Activated T-cell treated with anti-CD3 and anti-CD28 coated beads, Interleukin-2, amount 50 U/mL, for 4 hours (primary cell): ENCODE measurements at regions not wholly inside any gene's neighbourhood (a gene's known extent, or its start where the extent isn't known, plus 50 kb on each side); places are given as distances from the start of the nearest gene placed in this dataset.

Source experiments
- ATAC-seq, 2 donors: fragments of 200-7000 bp; cut with Tn5 transposase; one replicate each; pipeline ENCODE4 v1.10.0; 2021
- DNase-seq: peaks from one replicate; pipeline ENCODE4 v3.0.0-alpha.2; 2020
- H3K27me3 Mint-ChIP-seq: one replicate; pipeline ENCODE4 v1.8.0; 2021; ENCODE audit warnings: low read depth, mixed read lengths
- H3K36me3 Mint-ChIP-seq: one replicate; pipeline ENCODE4 v1.8.0; 2022; ENCODE audit warnings: mixed read lengths; ENCODE audit not compliant: insufficient read depth
- H3K4me1 Mint-ChIP-seq: one replicate; pipeline ENCODE4 v1.8.0; 2021; ENCODE audit warnings: low read depth, mixed read lengths
- H3K4me3 Mint-ChIP-seq: one replicate; pipeline ENCODE4 v1.8.0; 2021; ENCODE audit warnings: mild to moderate bottlenecking, moderate library complexity, mixed read lengths
- H3K9me3 Mint-ChIP-seq: one replicate; pipeline ENCODE4 v1.8.0; 2021; ENCODE audit warnings: mixed read lengths

DNA sequence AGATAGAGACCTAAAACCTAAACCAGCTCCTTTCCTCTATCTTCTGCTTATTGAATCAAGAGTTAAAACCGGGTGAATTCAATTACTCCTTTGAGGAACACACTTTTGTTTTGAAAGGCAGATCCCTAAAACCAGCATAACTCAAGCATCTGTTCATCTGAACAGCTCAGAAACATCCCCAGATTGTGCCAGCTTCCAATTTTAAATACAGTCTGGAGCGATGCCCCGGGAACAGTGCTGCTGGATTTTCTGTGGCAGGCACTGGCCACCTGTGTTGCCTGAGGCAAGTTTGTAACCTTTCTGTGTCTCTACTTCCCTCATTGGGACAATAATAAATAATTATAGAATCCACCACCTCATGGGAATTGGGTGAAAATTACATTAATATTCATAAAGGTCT lies 281.4 kb upstream of the NFE2L3 start:
- ATAC-seq (no peak), DNase-seq (no peak)
- no peak overlapping the region for H3K4me3 Mint-ChIP-seq
- peaks cover 63% of the 10 kb centered on the region for H3K27me3 Mint-ChIP-seq
- H3K4me1 Mint-ChIP-seq = no peaks in the 10 kb centered on the region
- H3K9me3 Mint-ChIP-seq = no peaks in the 10 kb centered on the region
- H3K36me3 Mint-ChIP-seq = no peaks in the 10 kb centered on the region

- no peak for DNase-seq
- ATAC-seq = no peak
- H3K36me3 Mint-ChIP-seq = no peaks in the 10 kb centered on the region
- H3K4me1 Mint-ChIP-seq = no peaks in the 10 kb centered on the region
- H3K4me3 Mint-ChIP-seq = no peak overlapping the region
- H3K27me3 Mint-ChIP-seq = peaks cover 56% of the 10 kb centered on the region
- no peaks in the 10 kb centered on the region for H3K9me3 Mint-ChIP-seq
These were observed 275.9 kb upstream of the NFE2L3 start for GRCh38 chr7:25876092-25876491.

DNA sequence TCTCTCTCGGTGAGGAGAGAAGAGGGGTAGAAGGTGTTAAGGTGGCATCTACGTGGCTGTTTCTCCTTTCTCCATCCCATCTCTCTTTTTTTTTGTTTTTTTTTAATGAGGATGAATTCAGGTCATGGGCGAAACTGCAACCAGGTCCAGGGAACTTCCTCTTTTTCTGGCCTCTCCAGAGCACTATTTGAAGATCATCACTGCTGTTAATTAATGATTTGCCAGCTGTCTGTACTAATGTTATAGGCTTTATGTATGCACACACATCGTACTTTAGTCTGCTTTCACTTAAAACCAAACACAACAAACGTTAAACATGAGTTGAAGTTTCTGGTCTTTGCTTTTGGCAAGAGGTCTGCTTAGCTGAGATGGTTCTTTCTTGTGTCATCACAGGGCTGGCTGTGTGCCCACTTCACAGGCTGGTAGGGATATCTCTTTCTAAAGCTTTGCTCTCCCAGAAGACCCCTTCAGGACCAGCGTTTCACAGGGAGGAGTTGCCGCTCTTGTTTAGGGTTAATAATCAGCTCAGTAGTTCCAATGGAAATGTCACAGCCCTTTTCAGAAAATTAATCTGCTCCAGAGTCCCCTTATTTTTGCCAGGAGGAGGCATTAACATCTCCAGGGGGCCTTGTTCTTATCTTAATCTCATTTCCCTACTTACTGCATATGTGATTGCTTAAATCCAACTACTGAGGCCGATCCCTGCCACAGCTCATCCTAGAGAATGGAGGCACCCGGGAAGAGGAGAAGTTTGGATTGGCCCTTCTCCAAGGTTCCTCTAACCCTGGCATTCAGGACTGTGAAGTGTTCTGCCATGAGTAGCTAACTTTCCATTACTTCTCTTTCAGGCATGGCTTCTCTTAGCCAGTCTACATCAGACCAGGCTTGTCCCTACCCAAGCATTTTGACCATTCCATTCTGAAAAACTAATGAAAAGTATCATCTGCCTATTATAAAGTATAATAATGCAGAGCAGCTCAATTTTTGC lies 273.9 kb upstream of the NFE2L3 start:
- H3K4me1 Mint-ChIP-seq = no peaks in the 10 kb centered on the region
- peaks cover 53% of the 10 kb centered on the region for H3K27me3 Mint-ChIP-seq

GRCh38 chr7:25879799-25880198 lies 272.2 kb upstream of the NFE2L3 start:
- H3K27me3 Mint-ChIP-seq = peaks cover 51% of the 10 kb centered on the region
- H3K4me3 Mint-ChIP-seq = no peak overlapping the region
- no peaks in the 10 kb centered on the region for H3K9me3 Mint-ChIP-seq

More for the DNA sequence above, 273.9 kb upstream of the NFE2L3 start:
- Mint-ChIP-seq H3K36me3 (no peaks in the 10 kb centered on the region), H3K4me3 (no peak overlapping the region), H3K9me3 (no peaks in the 10 kb centered on the region)
- no peak for ATAC-seq
- no peak for DNase-seq

GRCh38 chr7:25881317-25882037 lies 270.5 kb upstream of the NFE2L3 start:
- Mint-ChIP-seq H3K9me3 (no peaks in the 10 kb centered on the region), H3K4me1 (no peaks in the 10 kb centered on the region), H3K4me3 (no peak overlapping the region), H3K36me3 (no peaks in the 10 kb centered on the region), H3K27me3 (peaks cover 50% of the 10 kb centered on the region)
- DNase-seq (no peak), ATAC-seq (no peak)

More at GRCh38 chr7:25879799-25880198, 272.2 kb upstream of the NFE2L3 start:
- Mint-ChIP-seq H3K36me3 (no peaks in the 10 kb centered on the region), H3K4me1 (no peaks in the 10 kb centered on the region)
- DNase-seq (no peak), ATAC-seq (no peak)

DNA sequence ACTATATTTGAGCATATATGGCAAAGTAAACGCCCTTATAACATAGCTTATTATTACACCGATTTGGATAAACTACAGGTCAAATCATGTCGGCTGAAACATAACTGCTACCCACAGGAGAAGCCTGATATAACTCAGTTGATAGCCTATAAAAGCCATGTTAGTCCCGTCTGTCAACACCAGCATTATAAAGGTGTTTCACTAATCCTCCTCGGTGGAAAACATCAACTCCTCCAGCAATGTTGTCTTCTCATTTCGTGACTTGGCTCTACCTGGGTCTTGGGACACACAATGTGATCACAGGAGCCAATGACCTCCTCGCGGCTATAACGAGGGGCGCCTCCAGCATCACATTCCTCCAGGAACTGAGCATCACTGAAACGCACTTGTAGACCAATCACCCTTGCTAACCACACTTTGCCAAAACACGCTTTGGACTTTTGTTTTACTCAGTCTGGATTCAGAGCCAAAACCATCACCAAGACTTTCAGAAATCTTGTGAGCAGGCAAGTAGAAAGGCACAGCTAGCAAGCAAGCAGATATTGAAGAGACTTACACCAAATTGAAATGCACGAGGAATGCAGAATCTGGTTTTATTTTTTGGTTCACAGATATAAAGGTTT lies 269.7 kb upstream of the NFE2L3 start:
- ATAC-seq (no peak), DNase-seq (no peak)
- H3K36me3 Mint-ChIP-seq = no peaks in the 10 kb centered on the region
- no peak overlapping the region for H3K4me3 Mint-ChIP-seq
- H3K27me3 Mint-ChIP-seq = peaks cover 45% of the 10 kb centered on the region
- H3K9me3 Mint-ChIP-seq = no peaks in the 10 kb centered on the region
- no peaks in the 10 kb centered on the region for H3K4me1 Mint-ChIP-seq

DNA sequence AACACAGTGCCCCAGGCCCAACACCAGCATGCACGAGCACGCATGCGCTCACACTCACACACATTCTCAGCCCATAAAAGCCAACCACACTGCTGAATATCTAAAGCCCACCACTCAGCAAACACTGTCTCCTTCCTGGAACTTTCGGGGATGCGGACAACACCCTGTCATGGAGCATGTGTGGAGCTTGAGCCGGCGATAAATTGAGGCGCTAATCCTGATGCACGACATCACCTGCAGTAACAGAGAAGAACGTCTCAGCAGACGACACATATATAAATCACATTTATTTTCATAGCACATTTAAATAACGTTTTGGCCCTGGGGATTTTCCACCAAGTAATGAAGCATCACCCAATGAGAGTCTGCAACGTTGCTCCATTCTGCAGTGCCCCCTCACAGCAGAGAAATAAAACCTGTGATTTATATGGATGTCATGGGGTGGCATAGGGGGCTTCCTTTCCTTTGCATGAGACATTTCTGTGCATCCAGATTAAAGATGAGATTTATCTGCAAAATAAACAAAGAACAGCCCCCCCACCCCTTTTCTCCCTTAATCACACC lies 267.7 kb upstream of the NFE2L3 start:
- H3K4me3 Mint-ChIP-seq = no peak overlapping the region
- peaks cover 37% of the 10 kb centered on the region for H3K27me3 Mint-ChIP-seq
- ATAC-seq = no peak
- no peaks in the 10 kb centered on the region for H3K4me1 Mint-ChIP-seq
- H3K36me3 Mint-ChIP-seq = no peaks in the 10 kb centered on the region
- no peak for DNase-seq
- H3K9me3 Mint-ChIP-seq = no peaks in the 10 kb centered on the region

GRCh38 chr7:25885057-25885576 lies 266.9 kb upstream of the NFE2L3 start:
- Mint-ChIP-seq H3K9me3 (no peaks in the 10 kb centered on the region), H3K36me3 (no peaks in the 10 kb centered on the region), H3K4me3 (no peak overlapping the region), H3K27me3 (peaks cover 40% of the 10 kb centered on the region), H3K4me1 (no peaks in the 10 kb centered on the region)
- ATAC-seq (no peak), DNase-seq (no peak)

GRCh38 chr7:25886387-25887240 lies 265.4 kb upstream of the NFE2L3 start:
- ATAC-seq = no peak
- peaks cover 35% of the 10 kb centered on the region for H3K27me3 Mint-ChIP-seq

GRCh38 chr7:25887266-25887665 lies 264.7 kb upstream of the NFE2L3 start:
- Mint-ChIP-seq H3K36me3 (no peaks in the 10 kb centered on the region), H3K4me1 (no peaks in the 10 kb centered on the region), H3K27me3 (peaks cover 35% of the 10 kb centered on the region), H3K9me3 (no peaks in the 10 kb centered on the region), H3K4me3 (no peak overlapping the region)
- DNase-seq = no peak
- no peak for ATAC-seq

More at GRCh38 chr7:25886387-25887240, 265.4 kb upstream of the NFE2L3 start:
- no peaks in the 10 kb centered on the region for H3K9me3 Mint-ChIP-seq
- no peaks in the 10 kb centered on the region for H3K36me3 Mint-ChIP-seq
- no peaks in the 10 kb centered on the region for H3K4me1 Mint-ChIP-seq
- no peak for DNase-seq
- no peak overlapping the region for H3K4me3 Mint-ChIP-seq

DNA sequence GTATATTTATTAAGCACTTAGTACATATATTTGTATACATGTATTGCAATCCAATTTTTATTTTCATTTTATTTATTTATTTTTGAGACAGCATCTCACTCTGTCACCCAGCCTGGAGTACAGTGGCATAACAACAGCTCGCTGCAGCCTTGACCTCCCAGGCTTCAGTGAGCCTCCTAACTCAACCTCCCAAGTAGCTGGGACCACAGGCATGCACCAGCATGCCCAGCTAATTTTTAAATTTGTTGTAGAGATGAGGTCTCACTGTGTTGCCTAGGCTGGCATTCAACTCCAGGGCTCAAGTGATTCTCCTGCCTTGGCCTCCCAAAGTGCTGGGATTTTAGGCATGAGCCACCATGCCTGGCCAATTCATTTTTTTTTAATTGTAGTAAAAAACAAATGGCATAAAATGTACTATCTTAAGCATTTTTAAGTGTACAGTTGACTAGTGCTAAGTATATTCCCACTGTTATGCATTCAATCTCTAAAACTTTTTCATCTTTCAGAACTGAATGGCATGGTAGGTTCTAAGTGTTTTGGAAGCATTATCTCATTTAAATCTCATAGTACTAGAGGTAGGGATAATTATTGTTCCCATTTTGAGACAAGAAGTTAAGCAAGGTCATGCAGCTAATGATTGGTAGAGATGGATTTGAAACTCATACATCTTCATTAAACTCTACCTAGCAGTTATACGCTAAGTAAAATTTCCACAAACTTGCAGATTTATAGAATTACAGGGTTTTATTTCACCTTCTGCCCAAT lies 264.0 kb upstream of the NFE2L3 start:
- no peaks in the 10 kb centered on the region for H3K36me3 Mint-ChIP-seq
- no peaks in the 10 kb centered on the region for H3K9me3 Mint-ChIP-seq
- peaks cover 3% of the 10 kb centered on the region for H3K4me1 Mint-ChIP-seq
- DNase-seq (no peak), ATAC-seq (no peak)
- H3K27me3 Mint-ChIP-seq = peaks cover 32% of the 10 kb centered on the region
- H3K4me3 Mint-ChIP-seq = no peak overlapping the region

DNA sequence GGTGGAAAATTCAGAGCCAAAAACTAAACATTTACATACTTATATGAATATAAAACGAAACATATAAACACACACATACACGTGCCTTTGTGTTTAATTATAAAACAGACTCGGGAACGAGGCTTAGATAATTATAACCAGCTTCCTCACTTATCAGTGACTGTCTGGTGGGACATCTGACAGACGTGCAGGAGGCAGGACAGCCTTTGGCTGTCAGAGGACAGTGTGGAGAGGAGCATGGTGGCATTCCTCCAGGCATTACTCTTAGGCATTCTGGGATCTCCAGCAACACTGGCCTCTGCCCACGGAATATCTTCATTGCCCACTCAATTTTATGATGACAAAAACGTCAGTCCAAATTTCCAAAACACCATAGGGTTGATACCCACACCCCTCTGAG lies 262.2 kb upstream of the NFE2L3 start:
- Mint-ChIP-seq H3K9me3 (no peaks in the 10 kb centered on the region), H3K27me3 (peaks cover 25% of the 10 kb centered on the region), H3K4me1 (peaks cover 14% of the 10 kb centered on the region), H3K36me3 (no peaks in the 10 kb centered on the region), H3K4me3 (no peak overlapping the region)
- ATAC-seq = no peak
- no peak for DNase-seq

- ATAC-seq = no peak
- Mint-ChIP-seq H3K4me3 (no peak overlapping the region), H3K27me3 (peaks cover 15% of the 10 kb centered on the region), H3K4me1 (peaks cover 21% of the 10 kb centered on the region), H3K9me3 (no peaks in the 10 kb centered on the region), H3K36me3 (no peaks in the 10 kb centered on the region)
- DNase-seq = no peak
These were observed 260.4 kb upstream of the NFE2L3 start for GRCh38 chr7:25891591-25891990.
